HG02870 (cell line): ENCODE measurements at regions not wholly inside any gene's neighbourhood (a gene's known extent, or its start where the extent isn't known, plus 50 kb on each side); places are given as distances from the start of the nearest gene placed in this dataset.

Source experiments
- ATAC-seq: cut with Tn5 transposase; IDR thresholded peaks from one replicate; pipeline ENCODE4 v1.9.1; 2021; ENCODE audit warnings: mild to moderate bottlenecking, moderate library complexity; ENCODE audit not compliant: unreplicated experiment

DNA sequence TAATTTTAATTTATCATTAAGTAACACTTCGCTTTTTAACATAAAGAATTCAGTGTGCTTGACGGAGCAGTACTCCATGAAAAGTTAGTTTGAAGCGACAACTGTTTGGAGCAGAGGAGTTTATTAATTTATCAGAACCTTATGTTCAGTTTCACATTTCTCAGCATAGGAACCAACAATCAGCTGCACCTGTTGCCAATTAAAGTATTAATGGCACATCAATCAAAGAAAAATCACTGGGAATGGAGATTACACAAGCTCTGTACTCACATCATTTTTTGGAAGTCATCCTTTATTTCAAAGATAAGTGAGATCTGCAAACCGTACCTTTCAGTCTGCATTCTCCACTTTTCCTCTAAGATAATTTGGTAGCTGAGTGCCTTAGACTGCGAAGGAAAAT is 344.6 kb downstream of the LMO4 start:
- no peak for ATAC-seq

- ATAC-seq, result no peak
Observed at GRCh38 chr1:87673748-87674147, 345.1 kb downstream of the LMO4 start.

GRCh38 chr1:87674791-87675190 is 346.1 kb downstream of the LMO4 start:
- ATAC-seq, result no peak

DNA sequence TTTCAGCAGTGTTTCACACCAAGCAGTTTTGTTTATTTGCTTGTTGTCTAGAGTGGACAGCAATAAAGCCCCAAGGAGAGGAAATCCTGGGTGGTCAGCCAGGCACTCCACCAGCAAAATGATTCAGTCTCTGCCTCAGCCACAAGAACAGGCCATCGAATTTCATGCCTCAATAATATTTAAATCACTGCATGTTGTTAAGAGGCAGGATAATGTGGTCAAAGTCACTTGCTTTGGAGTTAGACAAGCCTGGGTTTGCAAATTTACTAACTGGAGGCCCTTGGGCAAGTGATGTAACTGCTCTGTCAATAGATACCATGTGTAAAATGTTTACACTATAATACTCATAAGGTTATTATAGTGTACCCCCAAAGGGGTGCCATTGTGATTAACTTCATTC is 349.6 kb downstream of the LMO4 start:
- no peak for ATAC-seq

DNA sequence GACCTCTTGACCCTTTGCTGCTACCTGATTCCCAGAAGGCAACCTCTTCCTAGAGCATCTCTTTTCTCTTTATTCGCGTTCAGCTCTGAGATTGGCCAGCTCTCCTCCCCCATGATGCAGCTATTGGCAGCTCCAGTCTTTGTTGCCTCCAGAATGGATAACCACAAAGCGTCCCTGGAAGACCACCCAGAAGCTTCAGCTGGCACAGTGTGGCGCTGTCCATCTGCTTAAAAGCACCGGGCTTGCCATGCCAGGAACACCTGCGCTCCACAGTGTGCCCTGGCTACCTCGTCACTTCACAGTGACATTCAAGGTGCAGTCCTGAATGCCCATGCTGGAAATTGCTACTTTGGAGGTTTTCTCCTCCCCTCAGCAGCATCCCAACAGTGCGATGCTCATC is 353.9 kb downstream of the LMO4 start:
- ATAC-seq, result no peak

- no peak for ATAC-seq
Observed at GRCh38 chr1:87683196-87683956, 354.7 kb downstream of the LMO4 start.

DNA sequence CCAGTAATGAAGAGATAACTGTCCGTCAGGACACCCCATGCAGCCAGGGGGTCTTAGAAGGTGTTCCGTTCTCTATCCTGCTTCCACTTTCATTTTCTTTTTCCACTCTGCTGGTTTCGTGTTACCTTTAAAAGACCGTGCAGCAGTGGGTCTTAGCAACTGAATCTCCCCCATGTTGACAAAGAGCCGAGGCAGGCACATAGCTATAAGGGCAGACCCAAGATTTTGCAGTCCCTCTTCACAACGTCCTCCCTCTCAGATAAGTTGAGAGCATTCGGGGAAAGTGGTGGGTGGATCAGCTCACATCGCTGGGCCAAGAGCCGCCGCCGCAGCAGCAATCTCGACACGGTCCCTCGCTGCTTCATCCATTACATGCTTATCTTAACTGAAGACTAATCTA is 355.5 kb downstream of the LMO4 start:
- no peak for ATAC-seq

GRCh38 chr1:87684713-87685205 is 356.1 kb downstream of the LMO4 start:
- no peak for ATAC-seq

DNA sequence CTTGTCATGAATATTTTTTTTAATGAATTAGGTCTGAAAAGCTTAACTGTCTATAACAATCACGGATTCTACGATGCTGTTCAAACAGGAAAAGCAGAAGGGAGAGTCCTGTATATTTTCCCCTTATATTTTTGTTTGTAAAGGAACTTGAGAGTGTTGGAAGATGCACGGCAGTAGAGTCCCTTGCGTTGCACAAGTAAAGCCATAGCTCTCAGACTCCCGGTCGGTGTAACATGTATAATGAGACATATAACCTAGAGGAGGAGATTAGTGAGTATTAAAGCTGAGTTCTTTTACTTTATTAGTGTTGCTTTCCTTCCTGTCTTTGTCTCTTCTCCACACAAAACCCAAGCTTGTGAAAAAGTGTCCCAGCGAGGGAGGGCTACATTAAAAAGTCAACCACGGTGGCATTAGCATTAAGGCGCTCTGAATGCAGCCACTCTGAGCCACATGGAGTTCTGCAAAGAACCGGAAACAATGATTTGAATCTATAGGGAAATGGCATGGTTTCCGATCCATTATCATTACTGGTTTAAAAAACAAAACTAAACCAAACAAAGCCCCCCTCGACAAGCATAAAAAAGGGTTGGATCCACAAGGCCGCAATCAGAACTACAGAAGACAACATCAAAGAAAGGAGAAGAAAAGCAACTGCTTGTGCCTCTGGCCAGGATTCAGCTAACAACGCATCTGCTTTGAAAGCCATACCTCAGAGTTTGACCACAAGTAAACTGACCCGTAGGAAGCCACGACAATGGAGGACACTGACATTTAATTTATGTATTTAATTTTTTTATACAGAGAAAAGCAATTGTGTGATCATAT is 356.8 kb downstream of the LMO4 start:
- no peak for ATAC-seq

DNA sequence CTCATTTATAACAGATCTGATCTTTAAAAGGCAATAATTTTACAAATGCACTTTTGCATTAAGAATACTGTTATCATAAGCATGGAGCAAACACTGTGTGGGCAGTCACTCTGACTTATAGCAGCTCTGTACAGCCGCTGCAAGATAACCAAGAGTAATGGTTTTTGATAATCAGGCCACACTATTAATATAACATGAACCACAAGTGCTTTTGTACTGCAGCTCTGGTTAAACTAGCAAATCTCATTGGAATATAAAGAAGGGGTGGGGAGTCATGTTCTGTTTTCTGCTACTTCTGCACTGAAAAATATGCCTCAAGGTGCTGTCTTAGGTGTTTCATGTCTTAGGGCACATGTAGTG is 357.4 kb downstream of the LMO4 start:
- no peak for ATAC-seq

- ATAC-seq, result no peak
Observed at GRCh38 chr1:87686671-87687070, 358.0 kb downstream of the LMO4 start.

GRCh38 chr1:87688136-87688535 is 359.5 kb downstream of the LMO4 start:
- ATAC-seq, result no peak

- no peak for ATAC-seq
Observed at GRCh38 chr1:87689487-87689886, 360.8 kb downstream of the LMO4 start.

DNA sequence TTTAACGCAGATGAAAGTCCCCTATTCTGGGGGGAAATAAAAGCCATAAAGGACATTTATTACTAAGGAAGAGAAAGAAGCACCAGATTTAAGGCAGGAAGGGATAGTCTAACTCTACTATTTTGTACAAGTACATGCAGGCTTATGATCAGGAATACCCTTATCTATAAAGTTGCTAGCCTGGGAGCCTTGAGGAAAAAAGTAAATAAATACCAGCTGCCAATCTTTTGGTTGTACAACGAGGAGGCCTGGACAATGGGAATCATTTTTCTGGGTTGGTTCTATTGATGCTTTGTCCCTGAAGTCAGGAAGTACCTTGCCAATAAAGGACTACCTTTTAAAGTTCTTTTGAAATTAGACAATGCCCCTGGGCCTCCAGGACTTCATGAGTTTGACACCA is 367.8 kb downstream of the LMO4 start:
- no peak for ATAC-seq

DNA sequence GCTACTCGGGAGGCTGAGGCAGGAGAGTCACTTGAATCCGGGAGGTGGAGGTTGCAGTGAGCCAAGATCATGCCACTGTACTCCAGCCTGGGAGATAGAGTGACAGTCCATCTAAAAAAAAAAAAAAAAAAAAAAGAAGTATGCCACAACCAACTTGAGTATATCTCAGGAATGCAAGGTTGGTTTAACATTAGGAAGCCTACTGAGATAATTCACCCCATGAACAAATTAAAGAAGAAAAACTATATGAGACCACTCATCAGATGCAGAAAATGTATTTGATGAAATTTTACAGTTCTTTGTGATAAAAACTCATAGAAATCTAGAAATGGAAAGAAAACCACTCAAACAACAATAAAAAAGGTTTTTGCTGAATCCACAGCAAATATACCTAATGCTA is 373.8 kb downstream of the LMO4 start:
- no peak for ATAC-seq

DNA sequence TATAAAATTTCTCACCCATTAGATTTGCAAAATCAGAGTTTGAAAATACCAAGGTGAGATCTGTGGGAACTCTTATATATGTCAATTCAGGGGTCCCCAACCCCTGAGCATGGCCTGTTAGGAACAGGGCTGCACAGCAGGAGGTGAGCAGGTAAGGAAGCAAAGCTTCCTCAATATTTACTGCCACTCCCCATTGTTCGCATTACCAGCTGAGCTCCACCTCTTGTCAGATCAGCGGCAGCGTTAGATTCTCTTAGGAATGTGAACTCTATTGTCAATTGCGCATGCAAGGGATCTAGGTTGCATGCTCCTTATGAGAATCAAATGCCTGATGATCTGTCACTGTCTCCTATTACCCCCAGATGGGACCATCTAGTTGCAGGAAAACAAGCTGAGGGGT is 376.6 kb downstream of the LMO4 start:
- no peak for ATAC-seq

DNA sequence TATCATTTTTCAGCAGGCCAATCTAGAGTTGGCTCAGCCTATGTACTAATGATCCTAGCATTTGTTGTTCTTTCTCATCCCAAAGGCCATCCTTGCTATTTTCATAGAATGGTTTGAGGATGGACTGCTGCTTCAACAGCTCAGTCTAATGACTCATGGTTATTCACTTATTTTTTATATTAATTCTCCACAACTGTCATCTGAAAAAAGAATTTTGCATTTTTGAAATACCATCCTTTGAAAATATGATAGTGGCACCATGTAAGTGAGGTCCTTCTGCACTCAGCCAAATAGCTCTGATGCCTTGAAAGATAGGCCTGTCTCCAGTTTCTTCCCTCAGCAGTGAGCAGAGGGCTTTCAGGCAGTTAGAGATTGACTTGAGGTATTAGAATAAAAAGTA is 377.5 kb downstream of the LMO4 start:
- no peak for ATAC-seq

DNA sequence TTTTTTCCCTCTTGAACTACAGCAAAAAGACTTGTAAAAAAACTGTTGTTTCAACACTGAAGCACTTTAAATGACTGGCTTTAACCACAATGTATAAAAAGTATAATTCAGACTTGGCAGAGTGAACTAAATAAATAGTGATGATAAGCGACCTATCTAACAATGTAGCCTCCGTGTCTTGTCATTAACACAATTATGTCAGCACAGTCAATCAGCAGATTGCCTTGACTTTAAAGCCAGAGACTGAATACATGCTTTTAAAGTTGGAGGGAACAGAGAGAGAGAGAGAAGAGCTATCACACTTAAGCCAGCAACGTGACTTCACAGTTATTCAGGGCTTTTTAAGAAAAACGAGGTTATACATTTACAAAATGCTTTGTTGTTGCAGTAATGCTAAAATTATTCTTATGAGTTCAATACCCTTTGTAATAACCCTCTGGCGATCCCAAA is 378.1 kb downstream of the LMO4 start:
- no peak for ATAC-seq

- no peak for ATAC-seq
Observed at GRCh38 chr1:87707411-87707810, 378.7 kb downstream of the LMO4 start.

- no peak for ATAC-seq
Observed at GRCh38 chr1:87712261-87713010, 383.8 kb downstream of the LMO4 start.

DNA sequence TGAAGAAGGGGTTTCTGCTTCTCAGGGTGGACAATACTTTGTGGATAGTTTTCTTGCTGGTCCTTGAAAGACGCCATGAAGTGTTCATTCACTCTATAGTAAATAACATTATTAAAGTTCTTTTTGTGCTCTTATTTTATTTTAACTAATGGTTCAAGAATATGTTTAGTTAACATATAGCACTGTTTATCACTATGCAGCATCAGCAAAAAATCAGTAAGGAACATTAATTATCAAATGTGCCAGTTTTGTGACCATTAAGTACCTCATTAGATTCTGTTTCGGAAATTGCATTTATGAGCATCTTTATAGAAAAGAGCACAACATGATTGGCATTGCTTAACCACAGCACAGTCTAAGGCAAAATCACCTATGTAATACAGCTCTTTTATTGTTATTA is 385.6 kb downstream of the LMO4 start:
- no peak for ATAC-seq

DNA sequence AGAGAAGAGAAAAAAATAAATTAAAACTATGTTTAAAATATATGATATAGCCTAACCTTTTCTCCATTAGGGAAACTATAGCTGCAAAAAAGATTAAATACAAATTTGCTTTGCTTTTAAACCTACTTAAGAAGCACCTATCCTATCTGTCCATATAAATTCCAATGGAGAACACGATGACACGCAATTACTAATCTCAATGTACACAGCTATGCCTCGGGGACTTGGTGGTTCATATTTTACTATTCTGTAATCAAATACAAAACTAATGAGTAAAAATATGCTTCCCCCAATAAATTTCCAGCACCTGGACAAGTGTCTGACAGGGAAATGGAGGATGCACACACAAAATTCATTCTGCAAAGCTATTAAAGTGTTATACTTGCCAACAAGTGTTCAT is 386.4 kb downstream of the LMO4 start:
- no peak for ATAC-seq
